ENCODE measurements at regions not wholly inside any gene's neighbourhood (a gene's known extent, or its start where the extent isn't known, plus 50 kb on each side); places are given as distances from the start of the nearest gene placed in this dataset.

DNA sequence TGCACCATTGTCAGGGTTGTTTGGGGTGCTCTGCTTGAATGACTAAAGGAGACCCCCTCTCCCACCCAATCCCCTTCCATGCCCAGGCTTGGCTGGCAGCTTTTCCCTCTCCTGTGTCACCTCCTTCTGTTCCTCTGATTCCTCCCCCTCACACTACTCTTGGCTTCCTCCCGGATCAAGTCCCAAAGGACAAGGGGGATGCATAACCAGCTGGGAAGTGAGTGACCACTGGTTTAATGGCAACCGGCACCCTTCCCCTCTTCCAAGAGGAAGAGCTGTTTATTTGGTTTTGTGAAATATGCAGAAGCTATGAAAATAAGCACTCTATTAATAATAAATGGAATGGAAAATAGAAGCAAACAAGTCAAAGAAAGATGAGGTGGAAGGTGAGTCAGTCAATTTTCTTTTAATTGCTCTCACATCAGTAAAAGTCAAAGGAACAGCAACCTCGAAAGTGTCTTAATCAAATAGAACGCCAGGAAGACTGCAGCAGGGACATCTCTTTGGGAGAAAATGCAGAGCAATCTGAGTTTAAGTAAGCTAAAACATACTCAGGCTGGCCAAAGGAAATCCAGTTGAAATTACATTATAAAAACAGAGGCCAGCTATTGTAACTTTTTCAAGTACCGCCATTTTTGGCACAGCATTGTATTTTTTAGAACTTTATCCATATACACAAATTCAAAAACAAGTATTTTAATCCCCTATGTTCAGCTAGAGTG, 322.5 kb downstream of the SIPA1L2 start:
- no peaks in the 10 kb centered on the region for H3K79me2 ChIP-seq (ENCODE audit: control insufficient read depth in 1 of 2, insufficient read depth in 2 of 2, low read length in 2 of 2)
- peaks cover 0 to 2% (median 0%) of the 10 kb centered on the region in 4 experiments; a peak in 1 of 7 replicates for H3K27me3 ChIP-seq (replicated peaks in 1 of 4; ENCODE audit: control insufficient read depth in 3 of 4, extremely low read depth in 1 of 4, insufficient read depth in 3 of 4, low read length in 3 of 4)
- H3K4me2 ChIP-seq (ENCODE audit: insufficient read depth in 1 of 2, low read depth in 2 of 2, low read length in 2 of 2) = no peak overlapping the region
- no peak overlapping the region for H3K27ac ChIP-seq (ENCODE audit: low read depth, low read length)
- no peaks in the 10 kb centered on the region for H3K79me1 ChIP-seq (ENCODE audit: low read depth, low read length)
- no peaks in the 10 kb centered on the region for H4K20me1 ChIP-seq (replicated peaks in 1 of 2; ENCODE audit: control insufficient read depth in 1 of 2, insufficient read depth in 2 of 2, low read length in 2 of 2)
- POLR2A ChIA-PET (ENCODE audit: partially characterized antibody) = interaction anchor here (0.8 to 1.0 kb wide), 2 partner anchors 22 to 176 kb away, joined by 3 to 5 read pairs; no protein-coding TSS in a partner anchor
- no peak overlapping the region for H3K4ac ChIP-seq (replicated peaks; ENCODE audit: insufficient read length, low read depth, low read length)
- no peak overlapping the region for H3K4me3 ChIP-seq (ENCODE audit: extremely low read depth in 1 of 4, insufficient read depth in 2 of 4, low read depth in 3 of 4, low read length in 4 of 4)
- H2BK20ac ChIP-seq (ENCODE audit: low read length) = no peak overlapping the region
- FAIRE-seq = no peak
- H3K14ac ChIP-seq (ENCODE audit: insufficient read length) = no peak overlapping the region
- H3K4me1 ChIP-seq (replicated peaks in 1 of 4; ENCODE audit: control insufficient read depth in 3 of 4, insufficient read depth in 4 of 4, low read length in 3 of 4) = peaks cover 2 to 11% (median 5%) of the 10 kb centered on the region in 4 experiments
- H2AFZ ChIP-seq (ENCODE audit: low read length) = no peak overlapping the region
- H3K23me2 ChIP-seq (ENCODE audit: low read depth, low read length) = peaks cover 2% of the 10 kb centered on the region; the same call in 1 of the 2 replicates
- no peak overlapping the region for H4K5ac ChIP-seq (ENCODE audit: insufficient read length, low read depth, low read length)
- H3K9ac ChIP-seq (replicated peaks in 1 of 4; ENCODE audit: extremely low read depth in 1 of 4, low read depth in 3 of 4, low read length in 3 of 4) = no peak overlapping the region
- no peak overlapping the region for H3K23ac ChIP-seq (ENCODE audit: insufficient read length)
- no peak overlapping the region for H2BK15ac ChIP-seq (ENCODE audit: low read length)
- CTCF ChIA-PET (ENCODE audit: partially characterized antibody) = interaction anchor here (0.5 to 2.4 kb wide), 9 partner anchors 12 to 440 kb away, joined by 3 to 9 read pairs (median 3); no protein-coding TSS in a partner anchor
- H4K91ac ChIP-seq (replicated peaks; ENCODE audit: insufficient read length, low read length) = no peak overlapping the region
- H2BK12ac ChIP-seq (ENCODE audit: low read depth, low read length) = no peak overlapping the region; the same call in 1 of the 2 replicates
- H2BK5ac ChIP-seq (ENCODE audit: low read depth, low read length) = no peak overlapping the region
- DNase-seq (ENCODE audit: low read depth in 1 of 2, low spot score in 2 of 2) = no peak
- H4K8ac ChIP-seq (ENCODE audit: extremely low read depth, insufficient read depth, low read length) = no peak overlapping the region
- no peaks in the 10 kb centered on the region for H3K36me3 ChIP-seq (ENCODE audit: control insufficient read depth in 2 of 4, insufficient read depth in 4 of 4, low read length in 3 of 4)
- H3K18ac ChIP-seq (ENCODE audit: extremely low read depth, low read length) = 0 out of 2 replicates have a peak overlapping the region, but pooled peaks have one; percentile 24
- no peak overlapping the region for H3K56ac ChIP-seq (replicated peaks; ENCODE audit: insufficient read length, low read depth, low read length)
- H2AK5ac ChIP-seq (ENCODE audit: low read depth, low read length) = no peak overlapping the region
- H2BK120ac ChIP-seq (replicated peaks; ENCODE audit: low read depth, low read length) = no peak overlapping the region
- 80% methylated on average over 5 of the region's 5 CpGs; no CpG with 5 or more reads in 1 of the 2 experiments for WGBS, 2 experiments (ENCODE audit: extremely low coverage in 1 of 2, insufficient coverage in 1 of 2, insufficient read length in 1 of 2, insufficient replicate concordance in 2 of 2, low coverage in 1 of 2, low lambda C conversion rate in 2 of 2, missing lambda C conversion rate in 1 of 2)
- no peaks in the 10 kb centered on the region for H3K9me3 ChIP-seq (ENCODE audit: insufficient read depth in 2 of 2, low read depth in 1 of 2, low read length in 1 of 2)
- TF ChIP-seq TBP (IDR thresholded peaks at IDR 0.05; ENCODE audit: low read depth, low read length) (no peak), TAF1 (IDR thresholded peaks at IDR 0.05; ENCODE audit: low read depth, low read length) (no peak), SAP30 (IDR thresholded peaks at IDR 0.05; ENCODE audit: insufficient read depth, insufficient replicate concordance, low read length) (no peak), RFX5 (IDR thresholded peaks at IDR 0.05; ENCODE audit: borderline replicate concordance, low read depth, low read length) (no peak), YY1 (IDR thresholded peaks at IDR 0.05; ENCODE audit: low read depth, low read length) (no peak), BCL11A (IDR thresholded peaks at IDR 0.05; ENCODE audit: low read depth in 2 of 2, low read length in 2 of 2) (no peak), SIX5 (IDR thresholded peaks at IDR 0.05; ENCODE audit: low read depth, low read length) (no peak), RNF2 (IDR thresholded peaks at IDR 0.05; ENCODE audit: borderline replicate concordance, low read depth, low read length, missing control alignments, poor library complexity, severe bottlenecking) (no peak), KDM4A (IDR thresholded peaks at IDR 0.05; ENCODE audit: low read depth, low read length, severe bottlenecking) (no peak), ASH2L (IDR thresholded peaks at IDR 0.05; ENCODE audit: low read length) (no peak), TCF12 (IDR thresholded peaks at IDR 0.05; ENCODE audit: low read depth, low read length) (no peak)
- TF ChIP-seq, protein P1, sequence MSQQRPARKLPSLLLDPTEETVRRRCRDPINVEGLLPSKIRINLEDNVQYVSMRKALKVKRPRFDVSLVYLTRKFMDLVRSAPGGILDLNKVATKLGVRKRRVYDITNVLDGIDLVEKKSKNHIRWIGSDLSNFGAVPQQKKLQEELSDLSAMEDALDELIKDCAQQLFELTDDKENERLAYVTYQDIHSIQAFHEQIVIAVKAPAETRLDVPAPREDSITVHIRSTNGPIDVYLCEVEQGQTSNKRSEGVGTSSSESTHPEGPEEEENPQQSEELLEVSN (IDR thresholded peaks at IDR 0.05) = no peak

Data from H1 (cell line).